ENCODE measurements at regions not wholly inside any gene's neighbourhood (a gene's known extent, or its start where the extent isn't known, plus 50 kb on each side); places are given as distances from the start of the nearest gene placed in this dataset.

DNA sequence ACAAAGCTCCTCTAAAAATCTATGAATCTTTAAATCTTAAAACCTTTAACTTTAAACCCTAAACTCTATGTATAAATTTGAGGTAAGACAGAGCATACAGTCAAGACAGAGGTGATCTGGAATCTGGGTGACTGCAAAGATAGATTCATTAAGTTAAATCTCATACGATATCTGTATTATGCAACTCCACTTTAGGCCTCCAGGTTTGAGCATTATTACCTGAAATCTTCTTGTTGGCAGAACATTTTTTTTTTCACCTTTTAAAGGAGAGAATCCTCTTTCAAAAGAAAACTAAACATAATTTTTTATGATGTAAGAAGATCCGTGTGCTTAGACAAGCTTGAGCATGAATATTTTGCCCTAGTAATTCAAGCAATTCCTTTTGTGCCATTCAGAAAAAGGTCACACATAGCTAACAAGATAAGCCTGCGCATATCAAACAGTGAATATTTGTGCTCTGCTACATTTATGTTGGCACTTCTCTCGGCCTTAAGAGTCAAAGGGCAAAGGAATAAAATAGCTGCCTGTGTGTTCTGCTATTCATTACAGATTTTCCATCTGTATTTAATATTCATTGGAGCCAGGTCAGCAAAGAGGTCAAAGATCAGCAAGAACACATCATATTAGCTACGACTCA is 163.3 kb downstream of the TMTC3 start:
- TF ChIP-seq, protein P1, sequence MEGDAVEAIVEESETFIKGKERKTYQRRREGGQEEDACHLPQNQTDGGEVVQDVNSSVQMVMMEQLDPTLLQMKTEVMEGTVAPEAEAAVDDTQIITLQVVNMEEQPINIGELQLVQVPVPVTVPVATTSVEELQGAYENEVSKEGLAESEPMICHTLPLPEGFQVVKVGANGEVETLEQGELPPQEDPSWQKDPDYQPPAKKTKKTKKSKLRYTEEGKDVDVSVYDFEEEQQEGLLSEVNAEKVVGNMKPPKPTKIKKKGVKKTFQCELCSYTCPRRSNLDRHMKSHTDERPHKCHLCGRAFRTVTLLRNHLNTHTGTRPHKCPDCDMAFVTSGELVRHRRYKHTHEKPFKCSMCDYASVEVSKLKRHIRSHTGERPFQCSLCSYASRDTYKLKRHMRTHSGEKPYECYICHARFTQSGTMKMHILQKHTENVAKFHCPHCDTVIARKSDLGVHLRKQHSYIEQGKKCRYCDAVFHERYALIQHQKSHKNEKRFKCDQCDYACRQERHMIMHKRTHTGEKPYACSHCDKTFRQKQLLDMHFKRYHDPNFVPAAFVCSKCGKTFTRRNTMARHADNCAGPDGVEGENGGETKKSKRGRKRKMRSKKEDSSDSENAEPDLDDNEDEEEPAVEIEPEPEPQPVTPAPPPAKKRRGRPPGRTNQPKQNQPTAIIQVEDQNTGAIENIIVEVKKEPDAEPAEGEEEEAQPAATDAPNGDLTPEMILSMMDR (conservative IDR thresholded peaks at IDR 0.05 in 1 of 2, IDR thresholded peaks at IDR 0.05 in 1 of 2; ENCODE audit: extremely low read depth in 1 of 2, insufficient read depth in 1 of 2, low read depth in 1 of 2, low read length in 2 of 2) = no peak
- TF ChIP-seq EZH2 (IDR thresholded peaks at IDR 0.05; ENCODE audit: borderline replicate concordance, low read length) = no peak
